ENCODE measurements at regions not wholly inside any gene's neighbourhood (a gene's known extent, or its start where the extent isn't known, plus 50 kb on each side); places are given as distances from the start of the nearest gene placed in this dataset.

DNA sequence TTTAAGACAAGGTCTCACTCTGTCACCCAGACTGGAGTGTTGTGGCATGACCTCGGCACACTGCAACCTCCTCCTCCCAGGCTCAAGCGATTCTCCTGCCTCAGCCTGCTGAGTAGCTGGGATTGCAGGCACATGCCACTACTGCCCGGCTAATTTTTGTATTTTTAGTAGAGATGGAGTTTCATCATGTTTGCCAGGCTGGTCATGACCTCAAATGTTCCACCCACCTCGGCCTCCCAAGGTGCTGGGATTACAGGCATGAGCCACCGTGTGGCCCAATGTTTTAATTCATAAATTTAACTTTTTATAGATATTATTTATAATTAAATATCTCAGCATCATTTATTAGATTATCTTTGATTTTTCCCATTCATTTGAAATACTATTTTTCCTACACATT, 658.0 kb upstream of the NRG3 start:
- TF ChIP-seq, protein P1, sequence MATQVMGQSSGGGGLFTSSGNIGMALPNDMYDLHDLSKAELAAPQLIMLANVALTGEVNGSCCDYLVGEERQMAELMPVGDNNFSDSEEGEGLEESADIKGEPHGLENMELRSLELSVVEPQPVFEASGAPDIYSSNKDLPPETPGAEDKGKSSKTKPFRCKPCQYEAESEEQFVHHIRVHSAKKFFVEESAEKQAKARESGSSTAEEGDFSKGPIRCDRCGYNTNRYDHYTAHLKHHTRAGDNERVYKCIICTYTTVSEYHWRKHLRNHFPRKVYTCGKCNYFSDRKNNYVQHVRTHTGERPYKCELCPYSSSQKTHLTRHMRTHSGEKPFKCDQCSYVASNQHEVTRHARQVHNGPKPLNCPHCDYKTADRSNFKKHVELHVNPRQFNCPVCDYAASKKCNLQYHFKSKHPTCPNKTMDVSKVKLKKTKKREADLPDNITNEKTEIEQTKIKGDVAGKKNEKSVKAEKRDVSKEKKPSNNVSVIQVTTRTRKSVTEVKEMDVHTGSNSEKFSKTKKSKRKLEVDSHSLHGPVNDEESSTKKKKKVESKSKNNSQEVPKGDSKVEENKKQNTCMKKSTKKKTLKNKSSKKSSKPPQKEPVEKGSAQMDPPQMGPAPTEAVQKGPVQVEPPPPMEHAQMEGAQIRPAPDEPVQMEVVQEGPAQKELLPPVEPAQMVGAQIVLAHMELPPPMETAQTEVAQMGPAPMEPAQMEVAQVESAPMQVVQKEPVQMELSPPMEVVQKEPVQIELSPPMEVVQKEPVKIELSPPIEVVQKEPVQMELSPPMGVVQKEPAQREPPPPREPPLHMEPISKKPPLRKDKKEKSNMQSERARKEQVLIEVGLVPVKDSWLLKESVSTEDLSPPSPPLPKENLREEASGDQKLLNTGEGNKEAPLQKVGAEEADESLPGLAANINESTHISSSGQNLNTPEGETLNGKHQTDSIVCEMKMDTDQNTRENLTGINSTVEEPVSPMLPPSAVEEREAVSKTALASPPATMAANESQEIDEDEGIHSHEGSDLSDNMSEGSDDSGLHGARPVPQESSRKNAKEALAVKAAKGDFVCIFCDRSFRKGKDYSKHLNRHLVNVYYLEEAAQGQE (IDR thresholded peaks at IDR 0.05; ENCODE audit: low read depth) = no peak
- no peak for TF ChIP-seq NFIC (IDR thresholded peaks at IDR 0.05)
- TF ChIP-seq EP300 (IDR thresholded peaks at IDR 0.05; ENCODE audit: borderline replicate concordance) = no peak
- TF ChIP-seq USF1 (IDR thresholded peaks at IDR 0.05) = no peak
- no peak for TF ChIP-seq CREB1 (IDR thresholded peaks at IDR 0.05; ENCODE audit: low read depth)
- no peak for TF ChIP-seq FOXM1 (IDR thresholded peaks at IDR 0.05; ENCODE audit: borderline replicate concordance, low read depth)
- no peak for TF ChIP-seq CEBPB (IDR thresholded peaks at IDR 0.05)
- no peak for TF ChIP-seq TAF1 (IDR thresholded peaks at IDR 0.05; ENCODE audit: low read depth)
- TF ChIP-seq ZBTB7A (IDR thresholded peaks at IDR 0.05; ENCODE audit: low read depth) = no peak
- no peak for TF ChIP-seq RAD21 (IDR thresholded peaks at IDR 0.05; ENCODE audit: low read depth)
- TF ChIP-seq EGR1 (IDR thresholded peaks at IDR 0.05) = no peak
- no peak for TF ChIP-seq TEAD4 (IDR thresholded peaks at IDR 0.05)
- TF ChIP-seq, protein P2, sequence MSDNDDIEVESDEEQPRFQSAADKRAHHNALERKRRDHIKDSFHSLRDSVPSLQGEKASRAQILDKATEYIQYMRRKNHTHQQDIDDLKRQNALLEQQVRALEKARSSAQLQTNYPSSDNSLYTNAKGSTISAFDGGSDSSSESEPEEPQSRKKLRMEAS (IDR thresholded peaks at IDR 0.05) = no peak
- no peak for TF ChIP-seq YY1 (IDR thresholded peaks at IDR 0.05; ENCODE audit: low read depth)
- no peak for TF ChIP-seq TCF12 (IDR thresholded peaks at IDR 0.05; ENCODE audit: low read depth)

DNA sequence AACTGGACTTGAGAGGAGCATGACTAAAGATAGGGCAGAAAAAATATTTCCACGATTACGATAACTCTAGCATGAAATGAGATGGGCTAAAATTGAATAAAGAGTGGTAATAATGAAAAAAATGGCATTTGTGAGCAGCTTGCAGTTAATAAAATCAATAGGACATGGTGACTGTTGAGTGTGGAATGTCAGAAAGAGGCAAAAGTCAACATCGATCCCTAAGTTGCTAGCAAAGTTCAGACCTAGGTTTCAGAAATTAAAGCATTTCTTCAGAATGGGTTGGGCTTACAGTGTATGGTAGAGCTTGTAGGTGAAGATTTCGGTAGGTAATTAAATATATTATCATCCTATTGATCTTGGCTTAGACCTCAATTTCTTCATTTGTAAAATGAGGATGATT, 656.7 kb upstream of the NRG3 start:
- TF ChIP-seq RAD21 (IDR thresholded peaks at IDR 0.05; ENCODE audit: low read depth) (no peak), CREB1 (IDR thresholded peaks at IDR 0.05; ENCODE audit: low read depth) (no peak), EP300 (IDR thresholded peaks at IDR 0.05; ENCODE audit: borderline replicate concordance) (no peak), TCF12 (IDR thresholded peaks at IDR 0.05; ENCODE audit: low read depth) (no peak), FOXM1 (IDR thresholded peaks at IDR 0.05; ENCODE audit: borderline replicate concordance, low read depth) (no peak), TAF1 (IDR thresholded peaks at IDR 0.05; ENCODE audit: low read depth) (no peak), ZBTB7A (IDR thresholded peaks at IDR 0.05; ENCODE audit: low read depth) (no peak), EGR1 (IDR thresholded peaks at IDR 0.05) (no peak), NFIC (IDR thresholded peaks at IDR 0.05) (no peak), CEBPB (IDR thresholded peaks at IDR 0.05) (no peak), USF1 (IDR thresholded peaks at IDR 0.05) (no peak), TEAD4 (IDR thresholded peaks at IDR 0.05) (no peak), YY1 (IDR thresholded peaks at IDR 0.05; ENCODE audit: low read depth) (no peak)
- TF ChIP-seq, protein P1 (IDR thresholded peaks at IDR 0.05; ENCODE audit: low read depth) = no peak
- TF ChIP-seq, protein P2 (IDR thresholded peaks at IDR 0.05) = no peak

DNA sequence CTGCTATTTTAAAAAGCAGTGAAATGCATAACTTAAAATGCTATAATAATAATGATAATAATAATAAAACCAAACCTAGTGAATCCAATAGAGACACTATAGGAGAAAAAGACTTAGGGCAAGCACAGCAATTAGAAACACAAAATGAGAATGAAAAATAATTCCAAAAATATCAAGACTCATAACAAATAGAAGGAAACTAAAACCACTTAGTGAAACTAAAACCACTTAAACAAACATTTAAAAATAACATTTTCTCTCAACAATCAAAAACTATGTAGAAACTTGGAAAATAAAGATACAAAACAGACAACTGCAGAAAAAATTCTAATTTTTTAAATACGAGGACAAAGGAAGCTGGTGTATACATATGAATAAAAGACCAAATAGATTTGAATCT, 655.2 kb upstream of the NRG3 start:
- TF ChIP-seq CEBPB (IDR thresholded peaks at IDR 0.05) (no peak), TAF1 (IDR thresholded peaks at IDR 0.05; ENCODE audit: low read depth) (no peak), FOXM1 (IDR thresholded peaks at IDR 0.05; ENCODE audit: borderline replicate concordance, low read depth) (no peak), ZBTB7A (IDR thresholded peaks at IDR 0.05; ENCODE audit: low read depth) (no peak), TCF12 (IDR thresholded peaks at IDR 0.05; ENCODE audit: low read depth) (no peak), CREB1 (IDR thresholded peaks at IDR 0.05; ENCODE audit: low read depth) (no peak), USF1 (IDR thresholded peaks at IDR 0.05) (no peak), EP300 (IDR thresholded peaks at IDR 0.05; ENCODE audit: borderline replicate concordance) (no peak), RAD21 (IDR thresholded peaks at IDR 0.05; ENCODE audit: low read depth) (no peak), NFIC (IDR thresholded peaks at IDR 0.05) (no peak), EGR1 (IDR thresholded peaks at IDR 0.05) (no peak), TEAD4 (IDR thresholded peaks at IDR 0.05) (no peak), YY1 (IDR thresholded peaks at IDR 0.05; ENCODE audit: low read depth) (no peak)
- TF ChIP-seq, protein P1 (IDR thresholded peaks at IDR 0.05; ENCODE audit: low read depth) = no peak
- TF ChIP-seq, protein P2 (IDR thresholded peaks at IDR 0.05) = no peak

Data from Ishikawa (cell line).